ENCODE measurements at regions not wholly inside any gene's neighbourhood (a gene's known extent, or its start where the extent isn't known, plus 50 kb on each side); places are given as distances from the start of the nearest gene placed in this dataset.
"Not testable (repeated sequence)": the region's sequence is repeated elsewhere in the genome, so short reads cannot be mapped to it uniquely, and the experiment has no call there.

DNA sequence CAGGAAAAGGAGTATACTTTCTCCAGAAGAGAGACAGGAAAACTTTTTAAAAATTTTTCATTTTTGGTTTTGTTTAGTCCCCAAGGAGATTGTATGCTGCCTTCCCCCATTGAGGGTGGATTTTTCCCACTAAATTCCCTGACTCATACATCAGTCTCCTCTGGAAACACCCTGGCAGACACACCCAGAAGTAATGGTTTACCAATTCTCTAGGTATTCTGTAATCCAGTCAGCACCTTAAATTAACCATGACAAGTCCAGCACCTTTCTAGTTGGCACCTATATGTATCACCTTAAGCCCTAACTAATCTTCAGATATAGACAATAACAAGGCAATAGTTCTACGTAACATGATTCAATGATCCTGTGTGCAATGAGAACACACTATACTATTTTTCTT, 165.9 kb upstream of the NPAP1 start:
- H3K27ac Mint-ChIP-seq; H3K4me1 Mint-ChIP-seq; H3K36me3 Mint-ChIP-seq; H3K9me3 Mint-ChIP-seq; H3K4me3 Mint-ChIP-seq; POLR2A ChIA-PET; ATAC-seq (ENCODE audit: low read depth); H3K27me3 Mint-ChIP-seq; DNase-seq: not testable (repeated sequence)

DNA sequence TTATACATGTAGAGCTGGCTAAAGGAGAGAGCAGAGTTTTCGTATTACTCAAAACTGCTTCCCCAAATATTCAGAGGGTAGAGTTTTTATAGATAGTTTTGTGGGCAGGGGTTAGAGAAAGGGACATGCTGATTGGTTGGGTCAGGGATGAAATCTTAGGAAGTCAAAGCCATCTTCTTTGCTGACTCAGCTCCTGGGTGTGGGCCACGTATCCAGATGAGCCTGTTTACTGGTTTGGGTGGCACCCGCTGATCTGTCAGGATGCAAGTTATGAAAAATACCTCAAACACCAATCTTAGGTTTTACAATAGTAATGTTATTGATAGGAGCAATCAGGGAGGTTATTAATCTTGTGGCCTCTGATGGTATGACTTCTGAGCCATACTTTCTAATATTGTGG, 164.0 kb upstream of the NPAP1 start:
- H3K4me3 Mint-ChIP-seq; ATAC-seq (ENCODE audit: low read depth); POLR2A ChIA-PET; DNase-seq; H3K36me3 Mint-ChIP-seq; H3K27me3 Mint-ChIP-seq; H3K9me3 Mint-ChIP-seq; H3K4me1 Mint-ChIP-seq; H3K27ac Mint-ChIP-seq: not testable (repeated sequence)

DNA sequence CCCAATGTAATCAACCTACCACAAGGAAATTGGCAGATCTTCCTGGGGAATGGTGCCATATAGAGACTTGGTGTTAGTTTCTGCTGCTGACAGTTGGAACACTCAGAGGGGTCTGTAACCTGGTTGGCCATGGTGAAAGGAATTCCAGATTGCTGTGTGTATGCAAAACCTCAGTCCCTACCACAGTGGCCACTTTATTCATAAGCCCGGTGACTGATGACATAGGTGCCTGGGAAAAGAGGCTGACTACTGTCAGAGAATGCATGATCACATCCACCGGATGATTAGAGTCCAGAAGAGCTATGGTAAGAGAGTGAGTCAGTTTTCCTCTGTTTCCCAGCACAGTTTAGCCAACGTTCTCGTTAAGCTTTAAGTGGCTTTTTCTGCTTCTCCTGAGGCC, 156.8 kb upstream of the NPAP1 start:
- ATAC-seq (ENCODE audit: low read depth); DNase-seq; H3K27ac Mint-ChIP-seq; H3K36me3 Mint-ChIP-seq; POLR2A ChIA-PET; H3K27me3 Mint-ChIP-seq; H3K4me1 Mint-ChIP-seq; H3K9me3 Mint-ChIP-seq; H3K4me3 Mint-ChIP-seq: not testable (repeated sequence)

DNA sequence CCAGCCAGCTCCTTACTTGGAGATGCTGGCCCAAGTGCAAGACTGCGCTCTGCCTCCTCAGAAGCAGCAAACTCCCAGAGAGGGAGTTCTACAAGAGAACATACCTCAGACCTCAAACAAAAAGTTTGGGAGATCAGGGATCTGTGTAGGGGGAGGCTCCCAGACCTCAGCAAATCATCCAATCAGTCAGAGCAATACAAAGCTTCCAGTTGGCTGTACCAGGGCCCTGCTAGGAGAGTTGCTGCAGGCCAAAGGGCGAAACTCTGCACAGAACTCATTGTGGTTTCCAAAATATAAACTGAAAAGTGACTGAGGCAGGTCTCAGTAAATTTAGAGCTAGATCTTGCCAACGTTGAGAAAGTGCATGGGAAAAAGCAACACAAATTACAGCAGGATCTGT, 144.3 kb upstream of the NPAP1 start:
- H3K4me1 Mint-ChIP-seq; H3K27me3 Mint-ChIP-seq; ATAC-seq (ENCODE audit: low read depth); POLR2A ChIA-PET; H3K36me3 Mint-ChIP-seq; DNase-seq; H3K4me3 Mint-ChIP-seq; H3K27ac Mint-ChIP-seq: not testable (repeated sequence)
- H3K9me3 Mint-ChIP-seq: peaks cover 11% of the 10 kb centered on the region

DNA sequence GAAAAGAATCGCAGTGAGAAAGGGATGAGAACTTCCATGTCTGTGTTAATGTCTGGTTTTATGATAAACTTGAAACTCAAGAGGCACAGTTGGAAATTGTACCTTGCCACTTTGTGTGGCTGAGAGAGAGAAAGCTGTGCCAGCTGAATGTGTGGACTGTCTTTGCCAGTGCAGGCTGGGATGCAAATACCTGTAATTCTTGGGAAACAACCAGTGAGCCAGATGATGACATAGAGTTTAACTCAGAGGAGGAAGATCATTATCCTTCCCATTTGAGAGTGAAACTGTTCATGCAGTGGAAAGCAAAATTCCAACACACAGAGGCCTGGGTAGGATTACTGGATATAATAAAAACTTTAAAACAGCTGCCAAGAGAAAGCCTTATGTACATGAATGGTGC, 141.5 kb upstream of the NPAP1 start:
- H3K27ac Mint-ChIP-seq; H3K36me3 Mint-ChIP-seq; H3K4me1 Mint-ChIP-seq; DNase-seq; ATAC-seq (ENCODE audit: low read depth); H3K27me3 Mint-ChIP-seq; H3K9me3 Mint-ChIP-seq; H3K4me3 Mint-ChIP-seq; POLR2A ChIA-PET: not testable (repeated sequence)

DNA sequence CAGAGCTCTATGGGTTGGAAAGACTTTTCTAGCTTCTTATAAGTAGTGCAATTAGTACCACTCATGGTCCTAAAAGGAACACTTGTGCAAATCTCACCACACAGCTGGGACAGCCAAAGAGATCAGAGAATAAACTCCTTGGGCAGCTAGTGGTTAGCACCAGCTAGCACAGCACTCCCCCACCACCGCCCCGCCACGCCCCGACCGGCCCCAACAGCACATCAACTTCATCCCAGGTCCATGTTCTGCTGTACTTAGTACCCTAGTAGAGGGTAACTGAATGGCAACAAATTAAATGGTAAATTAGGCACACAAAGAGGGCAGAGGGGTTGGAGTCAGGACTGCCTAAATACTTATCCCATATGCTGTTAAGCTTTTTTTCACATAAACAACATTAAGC, 118.3 kb upstream of the NPAP1 start:
- H3K4me3 Mint-ChIP-seq, POLR2A ChIA-PET, H3K9me3 Mint-ChIP-seq: not testable (repeated sequence)

DNA sequence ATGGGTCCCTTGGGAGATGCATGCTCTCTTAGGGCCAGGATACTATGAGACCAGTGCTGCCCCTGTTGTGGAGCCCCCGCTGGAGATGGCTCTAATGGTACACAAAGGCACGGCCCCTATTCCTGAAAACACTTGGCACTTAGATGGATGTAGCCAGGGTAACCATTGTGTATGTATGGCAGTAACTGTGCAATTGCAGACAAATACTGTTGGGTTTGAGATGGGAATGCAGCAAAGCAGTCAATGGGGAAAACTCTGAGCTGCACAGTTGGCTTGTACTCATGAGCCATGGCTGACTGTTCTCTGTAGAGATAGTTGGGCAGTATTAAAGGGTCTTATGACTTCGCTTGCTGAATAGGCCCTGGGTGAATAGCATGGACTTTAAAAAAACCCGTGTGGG, 67.9 kb upstream of the NPAP1 start:
- H3K27ac Mint-ChIP-seq: no peak overlapping the region
- no peaks in the 10 kb centered on the region for H3K36me3 Mint-ChIP-seq
- peaks cover 15% of the 10 kb centered on the region for H3K9me3 Mint-ChIP-seq
- POLR2A ChIA-PET: no interaction called here
- H3K4me3 Mint-ChIP-seq: no peak overlapping the region
- no peaks in the 10 kb centered on the region for H3K4me1 Mint-ChIP-seq
- ATAC-seq (ENCODE audit: low read depth) (no peak), DNase-seq (no peak)
- H3K27me3 Mint-ChIP-seq: no peaks in the 10 kb centered on the region

More for the DNA sequence above, 118.3 kb upstream of the NPAP1 start:
- not testable (repeated sequence) for H3K27ac Mint-ChIP-seq; DNase-seq; H3K36me3 Mint-ChIP-seq; H3K27me3 Mint-ChIP-seq; H3K4me1 Mint-ChIP-seq; ATAC-seq (ENCODE audit: low read depth)

DNA sequence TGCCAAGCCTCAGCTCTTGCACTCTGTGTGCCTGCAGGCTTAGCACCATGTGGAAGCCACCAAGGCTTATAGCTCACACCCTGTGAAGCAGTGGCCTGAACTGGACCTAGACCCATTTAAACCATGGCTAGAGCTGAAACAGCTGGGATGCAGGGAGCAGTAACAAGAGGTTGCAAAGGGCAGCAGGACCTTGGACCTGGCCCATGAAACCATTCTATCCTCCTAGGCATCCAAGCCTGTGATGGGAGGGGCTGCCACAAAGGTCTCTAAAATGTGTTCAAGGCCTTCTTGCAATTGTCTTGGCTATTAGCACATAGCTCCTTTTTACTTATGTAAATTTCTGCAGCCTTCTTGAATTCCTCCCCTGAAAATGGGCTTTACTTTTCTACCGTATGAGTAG, 57.9 kb upstream of the NPAP1 start:
- Mint-ChIP-seq H3K4me1 (no peaks in the 10 kb centered on the region), H3K4me3 (no peak overlapping the region), H3K27ac (no peak overlapping the region), H3K27me3 (no peaks in the 10 kb centered on the region), H3K36me3 (no peaks in the 10 kb centered on the region), H3K9me3 (peaks cover 17% of the 10 kb centered on the region)
- DNase-seq (no peak), ATAC-seq (ENCODE audit: low read depth) (no peak)
- POLR2A ChIA-PET: no interaction called here

DNA sequence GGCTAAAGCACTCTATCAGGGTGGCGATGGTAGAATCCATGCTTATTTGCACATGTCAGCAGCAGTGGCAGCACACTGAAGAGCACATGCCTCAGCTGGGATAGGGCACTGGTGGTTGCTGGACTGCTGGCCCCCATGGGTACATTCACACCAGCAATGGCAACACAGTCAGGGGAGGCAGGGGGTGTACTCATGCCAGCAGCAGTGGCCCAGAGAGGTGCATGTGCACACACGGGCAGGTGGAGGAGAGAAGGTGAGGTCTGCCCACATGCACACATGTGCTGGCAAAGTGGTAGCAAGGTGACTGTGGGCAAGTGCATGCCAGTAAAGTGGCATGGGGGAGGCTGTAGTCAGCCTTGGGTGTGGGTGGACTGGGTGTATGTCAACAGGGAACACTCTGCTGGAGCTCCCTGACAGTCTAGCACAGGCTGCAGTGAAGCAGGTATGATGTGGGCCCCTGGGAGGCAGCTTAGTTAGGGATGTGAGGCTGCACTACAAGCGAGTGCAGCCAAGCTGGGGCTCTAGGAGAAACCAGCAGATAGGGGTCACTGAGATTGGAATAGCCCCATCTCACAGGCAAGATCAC, 53.9 kb upstream of the NPAP1 start:
- H3K9me3 Mint-ChIP-seq: peaks cover 11% of the 10 kb centered on the region

More for the DNA sequence above, 53.9 kb upstream of the NPAP1 start:
- Mint-ChIP-seq H3K27me3 (no peaks in the 10 kb centered on the region), H3K4me1 (no peaks in the 10 kb centered on the region), H3K27ac (no peak overlapping the region), H3K4me3 (no peak overlapping the region), H3K36me3 (no peaks in the 10 kb centered on the region)
- DNase-seq (no peak), ATAC-seq (ENCODE audit: low read depth) (no peak)
- POLR2A ChIA-PET: no interaction called here

Measured in activated naive CD8-positive, alpha-beta T cell treated with anti-CD3 and anti-CD28 coated beads, Interleukin-2, amount 10 ng/mL, durations not matched to agents 7 days and 5 days (primary cell).